Activated CD4-positive, alpha-beta T cell treated with anti-CD3 and anti-CD28 coated beads, Interleukin-2, amount 50 U/mL, for 16 hours (primary cell): ENCODE measurements at regions not wholly inside any gene's neighbourhood (a gene's known extent, or its start where the extent isn't known, plus 50 kb on each side); places are given as distances from the start of the nearest gene placed in this dataset.

Source experiments
- DNase-seq: peaks from one replicate; pipeline ENCODE4 v3.0.0-alpha.2; 2020

DNA sequence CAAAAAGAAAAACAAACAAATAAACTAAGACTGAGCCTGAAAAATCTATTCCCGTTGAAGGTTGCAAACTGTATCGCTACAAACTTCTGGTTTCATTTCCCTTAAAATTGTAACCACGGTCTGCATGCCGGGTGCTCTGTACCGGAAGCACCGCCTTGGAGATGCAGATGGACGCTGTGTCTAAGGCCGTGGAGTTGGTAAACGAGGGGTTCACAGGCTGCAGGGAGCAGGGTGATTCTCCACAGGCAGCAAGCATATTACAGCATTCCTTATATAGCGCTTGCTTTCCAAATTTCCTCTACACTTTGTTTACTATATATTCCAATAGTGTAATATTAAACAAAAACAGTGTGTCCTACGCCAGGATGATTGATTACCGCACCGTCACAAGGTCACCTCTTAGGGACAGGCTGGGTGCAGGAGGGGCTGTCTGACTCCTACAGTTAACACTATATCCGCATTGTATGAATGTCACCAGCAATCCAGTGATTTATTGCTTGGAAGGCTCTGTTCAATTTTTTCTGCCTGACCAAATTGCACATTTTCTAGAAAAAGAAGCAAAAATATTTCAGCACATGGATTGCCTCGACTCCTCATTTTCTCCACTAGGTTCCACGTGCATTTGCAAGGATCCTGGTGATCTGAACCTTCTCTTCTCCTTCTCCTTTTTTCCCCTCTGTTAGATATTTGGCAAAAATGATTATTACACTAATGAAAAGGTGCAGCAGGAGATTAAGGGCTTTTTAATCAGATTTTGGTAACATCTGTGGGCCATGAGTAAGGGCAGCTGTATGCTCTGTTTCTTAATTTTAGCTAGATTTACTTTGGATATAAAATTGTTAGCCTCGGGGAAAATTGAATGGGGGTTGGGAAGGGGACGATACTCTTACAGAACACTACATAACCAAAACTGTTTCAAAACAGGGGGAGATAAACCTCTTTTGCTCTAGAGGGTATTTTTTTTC lies 325.8 kb upstream of the MGMT start:
- no peak for DNase-seq

DNA sequence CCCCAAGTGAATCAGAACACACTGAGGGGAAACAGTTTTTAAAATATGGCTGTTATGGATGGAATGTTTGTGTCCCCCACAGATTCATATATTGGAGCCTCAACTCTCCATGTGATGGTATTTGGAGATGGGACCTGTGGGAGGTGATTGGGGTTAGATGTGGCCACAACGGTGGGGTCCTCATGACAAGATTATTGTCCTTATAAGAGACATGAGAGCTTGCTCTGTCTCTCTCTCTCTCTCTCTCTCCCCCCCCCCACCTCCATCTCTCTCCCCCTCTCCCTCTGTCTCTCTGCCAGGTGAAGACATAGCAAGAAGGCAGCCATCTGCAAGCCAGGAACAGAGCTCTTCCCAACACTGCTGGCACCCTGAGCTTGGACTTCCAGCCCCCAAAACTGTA lies 315.8 kb upstream of the MGMT start:
- DNase-seq: no peak

DNA sequence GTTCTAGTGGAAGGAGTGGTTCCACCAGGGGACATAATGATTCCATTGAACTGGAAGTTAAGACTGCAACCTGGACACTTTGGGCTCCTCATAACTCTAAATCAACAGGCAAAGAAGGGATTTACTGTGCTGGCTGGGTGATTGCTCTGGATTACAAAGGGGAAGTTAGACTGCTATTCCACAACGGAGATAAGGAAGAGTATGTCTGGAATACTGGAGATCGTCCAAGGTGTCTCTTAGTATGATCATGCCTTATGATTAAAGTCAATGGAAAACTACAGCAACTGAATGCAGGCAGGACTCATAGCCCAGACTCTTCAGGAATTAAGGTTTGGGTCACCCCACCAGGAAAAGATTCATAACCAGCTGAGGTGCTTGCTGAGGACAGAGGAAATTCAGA lies 310.6 kb upstream of the MGMT start:
- DNase-seq: no peak

DNA sequence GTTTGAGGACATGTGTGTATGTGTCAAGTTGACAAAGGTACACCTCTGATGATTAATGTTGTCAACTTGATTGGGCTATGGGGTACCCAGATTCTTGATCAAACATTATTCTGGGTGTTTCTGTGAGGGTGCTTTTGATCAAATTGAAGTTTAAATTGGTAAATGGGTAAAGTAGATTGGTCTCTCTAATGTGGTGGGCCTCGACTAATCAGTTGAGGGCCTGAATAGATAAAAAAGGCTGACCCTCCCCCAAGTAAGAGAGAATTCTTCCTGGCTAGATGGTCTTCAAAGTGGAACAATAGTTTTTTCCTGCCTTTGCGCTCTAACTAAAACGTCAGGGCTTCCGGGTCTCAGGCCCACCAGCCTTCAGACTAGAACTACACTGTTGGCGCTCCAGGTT lies 309.9 kb upstream of the MGMT start:
- no peak for DNase-seq

DNA sequence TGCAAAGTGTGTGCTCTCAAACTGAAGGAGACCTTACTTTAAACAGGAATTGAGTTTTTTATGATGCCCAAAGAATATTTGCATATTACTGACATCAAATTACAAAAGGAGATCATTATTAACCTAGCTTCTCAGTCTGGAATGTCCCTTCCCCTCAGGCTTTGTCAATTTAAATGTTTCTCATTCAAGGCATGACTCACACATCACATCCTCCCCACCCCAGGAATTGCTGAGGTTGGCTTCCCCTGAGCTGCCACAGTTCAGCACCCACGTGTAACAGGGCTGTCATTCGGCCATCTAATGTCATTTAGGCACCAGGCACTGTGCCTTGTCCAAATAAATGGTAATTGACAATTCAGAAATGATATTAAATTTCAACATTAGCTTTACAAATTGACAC lies 305.9 kb upstream of the MGMT start:
- peak; percentile 8 for DNase-seq

DNA sequence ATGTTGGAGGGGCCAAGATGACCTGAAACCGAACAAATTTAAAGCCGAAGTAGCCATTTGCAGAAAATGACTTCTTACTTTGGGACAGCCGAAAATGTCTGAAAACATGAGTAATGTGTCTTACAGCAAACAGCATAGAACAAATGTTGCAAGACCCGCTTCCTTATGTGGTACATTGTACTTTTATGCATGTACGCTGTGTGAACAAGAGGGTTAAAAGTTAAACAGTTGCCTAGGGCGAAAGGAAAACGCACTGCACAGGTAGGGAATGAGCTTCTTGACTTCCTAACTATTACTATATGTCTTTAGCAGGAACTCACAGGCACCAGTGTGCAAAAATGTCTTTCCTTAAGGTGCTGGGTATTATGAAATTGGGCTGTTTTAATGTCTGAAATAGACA lies 303.5 kb upstream of the MGMT start:
- DNase-seq: no peak

DNA sequence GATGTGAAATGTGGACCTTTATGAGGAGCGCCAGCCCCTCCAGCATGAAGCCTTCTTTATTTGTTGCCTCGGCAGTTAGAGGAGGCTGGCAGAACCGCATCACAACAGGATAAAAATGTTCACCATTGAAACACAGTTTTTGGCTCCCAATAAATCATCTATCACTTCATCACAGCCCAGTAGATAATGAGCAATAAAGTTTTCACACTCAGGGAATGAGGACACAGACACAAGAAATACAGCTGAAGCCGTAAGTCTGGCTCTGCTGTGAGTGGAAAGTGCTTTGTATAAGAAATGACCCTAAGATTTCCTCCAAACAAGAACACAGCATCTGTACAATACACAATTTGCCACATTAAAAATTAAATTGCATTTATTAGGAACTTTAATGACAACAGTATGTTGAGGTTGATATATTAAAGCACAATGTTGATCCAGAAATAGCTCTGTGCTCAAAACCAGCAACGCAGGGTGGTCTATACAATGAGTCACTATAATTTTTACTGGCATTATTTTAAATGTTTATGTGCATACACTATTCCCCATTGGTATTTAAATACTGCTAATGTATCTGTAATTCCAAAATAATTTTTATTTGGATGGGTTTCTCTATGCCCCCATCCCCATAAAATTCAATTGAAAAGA lies 301.8 kb upstream of the MGMT start:
- DNase-seq: no peak

DNA sequence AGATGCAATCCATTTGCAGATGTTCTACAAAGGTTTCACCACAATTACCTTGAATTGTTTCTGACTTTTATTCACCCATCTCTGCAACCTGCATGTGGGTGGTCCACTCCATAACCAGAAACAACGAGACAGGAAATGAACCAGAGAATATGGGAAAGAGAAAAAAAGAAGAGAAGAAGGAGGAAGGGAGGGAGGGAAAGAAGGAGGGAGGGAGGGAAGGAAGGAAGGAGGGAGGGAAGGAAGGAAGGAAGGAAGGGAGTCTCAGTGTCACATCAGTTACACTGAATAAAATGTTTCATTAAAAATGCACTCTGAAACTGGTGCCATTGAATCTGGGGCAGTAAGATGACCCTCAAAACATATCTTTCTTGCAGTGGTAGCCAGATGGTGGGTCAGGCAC lies 301.3 kb upstream of the MGMT start:
- DNase-seq: no peak

DNA sequence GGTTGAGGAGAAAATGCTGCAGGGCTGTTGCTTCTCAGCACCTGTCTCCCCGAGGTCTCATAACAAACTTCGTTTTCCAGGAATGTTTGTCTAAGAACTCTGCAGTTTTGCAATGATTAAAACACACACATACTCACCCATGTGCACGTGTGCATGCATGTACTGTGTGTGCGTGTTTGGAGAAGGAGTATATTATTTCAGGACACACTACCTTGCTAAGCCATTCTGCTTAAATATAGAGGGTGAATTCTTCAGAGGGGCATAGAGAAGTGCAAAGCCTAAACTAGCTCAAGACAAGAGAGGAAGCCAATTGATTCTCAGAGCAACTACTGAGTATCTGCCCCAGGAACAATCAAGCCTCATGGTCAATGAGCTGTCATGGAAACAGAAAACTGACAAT lies 298.4 kb upstream of the MGMT start:
- DNase-seq: no peak

DNA sequence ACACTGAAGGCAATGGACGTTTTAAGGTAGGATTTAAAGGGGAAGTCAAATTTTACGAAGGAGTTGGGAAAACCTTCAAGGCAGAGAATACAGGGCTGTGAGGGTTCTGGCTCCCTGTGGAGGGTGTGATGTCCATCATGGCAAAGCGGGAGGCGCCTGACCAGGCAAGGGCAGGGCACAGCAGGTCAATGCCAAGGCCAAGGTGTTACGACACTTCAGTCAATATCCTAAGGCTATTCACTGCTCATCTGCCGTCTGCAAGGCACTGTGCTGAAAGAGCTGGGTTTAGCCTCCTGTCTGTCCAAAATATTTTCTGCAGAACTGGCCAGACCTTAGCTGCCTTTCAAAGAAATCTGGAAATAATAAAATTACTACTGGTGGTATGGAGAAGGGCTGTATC lies 297.9 kb upstream of the MGMT start:
- no peak for DNase-seq

DNA sequence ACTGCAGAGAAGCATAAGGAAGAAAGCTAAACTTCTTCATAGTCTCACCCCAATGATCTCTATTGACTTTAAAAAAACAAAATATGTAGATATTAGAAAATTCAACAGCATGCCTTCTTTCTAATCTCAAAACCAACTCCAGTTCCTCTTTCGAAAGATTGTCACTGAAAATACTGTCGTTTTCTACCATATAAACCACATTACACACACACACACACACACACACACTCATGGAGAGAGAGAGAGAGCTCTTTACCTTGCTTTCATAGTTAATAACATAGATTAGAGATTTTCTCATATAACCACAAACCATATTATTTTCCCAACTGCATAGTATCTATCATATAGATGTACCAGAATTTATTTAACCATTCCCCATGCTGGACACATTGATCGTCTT lies 296.2 kb upstream of the MGMT start:
- DNase-seq: no peak

DNA sequence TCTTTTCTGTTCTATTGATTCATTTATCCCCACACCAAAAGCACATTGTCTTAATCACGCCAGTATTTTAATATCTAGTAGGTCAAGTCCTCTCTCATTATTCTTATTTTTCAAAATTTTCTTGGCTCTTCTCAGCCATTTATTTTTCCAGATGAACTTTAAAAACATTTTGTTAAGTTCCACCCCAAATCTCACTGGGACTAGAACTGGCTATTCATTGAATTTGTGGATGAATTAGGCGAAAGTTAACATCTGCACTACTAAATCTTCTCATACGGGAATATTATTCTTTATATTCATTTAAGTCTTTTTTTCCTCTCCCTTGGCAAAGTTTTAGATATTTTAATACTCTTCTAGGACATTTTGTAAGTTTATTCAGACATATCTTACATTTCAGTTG lies 295.2 kb upstream of the MGMT start:
- DNase-seq: no peak

DNA sequence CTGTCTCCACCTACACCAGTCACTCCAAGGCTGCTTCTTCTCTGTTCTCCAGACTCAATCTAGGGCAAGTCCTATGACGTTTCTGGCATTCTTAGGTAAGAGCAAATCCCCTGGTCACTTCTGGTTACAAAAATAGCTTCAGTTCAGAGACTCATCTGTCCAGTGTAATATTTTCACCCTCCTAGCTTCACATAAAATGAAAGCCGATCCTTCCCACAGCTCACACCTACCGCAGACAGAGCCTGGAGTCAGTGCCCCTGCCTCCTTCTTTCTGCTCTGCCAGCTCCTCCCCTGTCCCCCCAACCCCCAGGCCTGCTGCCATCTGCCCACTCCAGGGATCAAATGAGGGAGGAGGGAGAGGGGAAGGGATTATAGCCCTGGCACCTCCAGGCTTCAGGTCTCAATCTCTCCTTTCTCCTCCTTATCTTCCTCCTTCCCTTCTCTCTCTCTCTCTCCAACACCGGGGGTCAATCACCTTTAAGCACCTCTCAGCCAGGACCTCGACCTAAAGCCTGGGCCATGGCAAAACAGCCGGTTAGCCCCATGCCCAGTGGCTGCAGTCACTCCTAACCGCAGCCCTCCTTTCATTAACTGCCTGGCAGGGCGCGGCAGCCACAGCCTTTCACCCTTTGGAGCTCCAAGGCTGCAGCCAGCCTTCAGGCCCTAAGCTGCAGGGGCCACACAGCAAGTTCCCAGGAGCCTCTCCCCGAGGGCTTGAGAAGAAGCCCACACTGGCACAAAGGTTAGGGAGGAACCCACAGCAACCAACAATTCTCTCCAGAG lies 292.6 kb upstream of the MGMT start:
- DNase-seq: no peak

DNA sequence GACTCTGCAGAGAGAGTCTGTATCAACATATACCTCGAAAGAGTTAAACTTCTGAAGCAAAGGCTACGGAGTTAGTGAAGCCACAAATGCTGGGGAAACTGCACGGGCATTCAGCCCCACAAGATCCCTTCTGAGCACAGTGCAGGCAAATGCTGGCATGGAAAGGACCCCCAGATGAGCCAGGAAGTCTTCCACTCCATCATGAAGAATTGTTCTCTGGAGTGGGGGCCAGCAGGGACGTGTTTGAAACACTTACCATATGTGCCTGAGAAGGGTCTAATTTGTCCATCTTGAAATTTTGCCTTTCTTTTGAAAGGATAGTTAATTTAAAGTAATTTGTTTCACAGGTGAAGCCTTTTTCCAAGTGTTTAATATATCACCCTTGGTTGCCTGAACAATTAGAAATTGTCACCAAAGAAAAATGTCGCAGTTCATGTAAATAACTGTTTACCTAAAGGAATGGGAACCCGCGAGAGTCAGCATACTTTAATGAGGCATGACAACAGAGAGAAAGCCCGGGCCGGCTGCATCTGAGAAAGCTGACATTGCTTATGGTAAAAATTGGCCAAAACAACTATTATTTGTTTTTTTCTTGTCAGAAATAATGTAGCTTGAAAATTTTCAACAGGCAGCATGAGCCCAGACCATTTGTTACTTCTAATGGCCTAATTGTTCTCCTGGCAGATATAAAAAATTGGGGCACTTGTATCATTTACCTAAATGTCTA lies 287.6 kb upstream of the MGMT start:
- no peak for DNase-seq

DNA sequence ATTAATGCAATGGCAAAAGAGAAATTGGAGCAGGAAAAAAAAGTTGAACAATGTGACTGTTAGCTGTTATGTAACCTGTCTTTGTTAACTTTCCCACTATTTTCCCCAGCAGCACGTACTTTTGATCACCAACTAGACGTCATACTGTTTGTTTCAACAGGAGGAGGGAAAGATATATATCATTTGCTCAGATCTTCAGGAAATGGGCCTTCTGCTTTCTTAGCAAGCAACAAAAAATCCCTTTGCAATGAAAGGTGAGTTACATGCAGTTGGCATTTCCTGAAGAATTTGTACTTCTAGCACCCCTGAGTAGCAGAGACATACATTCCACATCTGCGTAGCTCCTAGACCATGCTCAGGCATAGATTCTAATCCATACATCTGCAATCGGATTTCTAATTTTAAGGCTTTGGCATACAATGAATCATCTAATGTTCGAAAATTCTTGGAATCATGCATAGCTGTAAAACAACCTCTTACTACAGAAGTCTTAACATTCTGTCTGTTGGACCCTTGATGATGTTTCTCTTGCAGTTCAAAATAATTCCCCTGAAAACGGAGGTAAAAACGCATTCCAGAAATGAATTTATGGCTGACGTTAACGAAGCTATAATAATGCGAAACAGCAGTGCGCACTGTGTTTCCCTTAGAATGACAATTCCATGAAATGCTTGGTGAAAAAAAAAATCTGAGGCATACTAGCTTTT lies 286.9 kb upstream of the MGMT start:
- DNase-seq: no peak

DNA sequence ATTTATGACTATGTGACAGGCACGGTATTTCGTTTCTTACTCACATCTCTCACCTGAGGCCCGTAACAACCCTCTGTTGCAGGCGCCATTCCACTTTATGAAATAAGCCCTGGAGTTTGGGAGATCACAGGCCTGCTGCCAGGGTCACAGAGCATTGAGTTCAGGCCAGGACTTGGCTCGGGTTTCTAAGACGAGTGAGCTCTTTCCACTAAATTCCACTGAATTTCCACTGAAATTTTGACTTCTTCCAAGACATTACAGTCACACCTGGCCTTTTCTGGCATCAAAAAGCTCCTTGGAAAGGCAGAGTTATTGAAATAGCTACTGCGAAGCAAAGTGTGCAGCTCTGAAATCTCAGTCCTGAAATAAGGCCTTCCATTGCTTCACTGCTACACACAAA lies 282.8 kb upstream of the MGMT start:
- no peak for DNase-seq

DNA sequence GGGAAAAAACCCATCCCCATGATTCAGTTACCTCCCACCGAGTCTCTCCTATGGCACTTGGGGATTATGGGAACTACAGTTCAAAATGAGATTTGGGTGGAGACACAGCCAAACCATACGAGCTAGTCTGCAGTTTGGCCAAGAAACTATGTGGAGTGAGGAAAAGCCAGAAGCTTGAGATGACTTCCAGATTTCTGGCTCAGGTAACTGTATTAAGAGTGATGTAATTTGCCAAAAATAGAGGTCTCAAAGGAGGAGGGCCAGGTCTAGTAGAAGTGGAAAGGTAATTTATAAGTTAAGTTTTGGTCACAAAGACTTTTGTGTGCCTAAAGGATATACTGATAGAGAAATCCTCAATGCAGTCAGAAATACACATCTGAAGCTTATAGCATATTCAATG lies 279.7 kb upstream of the MGMT start:
- DNase-seq: no peak

DNA sequence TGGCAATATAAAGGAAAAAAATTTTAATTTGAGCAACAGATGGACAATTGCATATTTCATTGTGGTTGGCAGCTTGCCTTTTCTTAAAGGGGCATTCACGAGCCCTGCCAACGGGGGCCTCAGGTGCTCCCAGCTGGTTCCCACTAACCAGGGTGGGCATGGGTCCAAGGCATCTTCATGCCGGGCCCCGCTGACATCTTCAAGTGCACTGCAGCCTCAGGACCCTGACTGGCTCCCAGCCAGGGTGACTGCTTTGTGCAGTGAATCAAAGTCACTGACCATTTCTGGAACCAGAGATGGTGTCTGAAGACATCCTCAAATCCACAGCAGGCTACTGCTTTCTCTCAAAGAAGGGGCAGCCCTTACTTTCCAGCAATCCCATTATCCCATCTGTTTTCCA lies 275.2 kb upstream of the MGMT start:
- DNase-seq: no peak

DNA sequence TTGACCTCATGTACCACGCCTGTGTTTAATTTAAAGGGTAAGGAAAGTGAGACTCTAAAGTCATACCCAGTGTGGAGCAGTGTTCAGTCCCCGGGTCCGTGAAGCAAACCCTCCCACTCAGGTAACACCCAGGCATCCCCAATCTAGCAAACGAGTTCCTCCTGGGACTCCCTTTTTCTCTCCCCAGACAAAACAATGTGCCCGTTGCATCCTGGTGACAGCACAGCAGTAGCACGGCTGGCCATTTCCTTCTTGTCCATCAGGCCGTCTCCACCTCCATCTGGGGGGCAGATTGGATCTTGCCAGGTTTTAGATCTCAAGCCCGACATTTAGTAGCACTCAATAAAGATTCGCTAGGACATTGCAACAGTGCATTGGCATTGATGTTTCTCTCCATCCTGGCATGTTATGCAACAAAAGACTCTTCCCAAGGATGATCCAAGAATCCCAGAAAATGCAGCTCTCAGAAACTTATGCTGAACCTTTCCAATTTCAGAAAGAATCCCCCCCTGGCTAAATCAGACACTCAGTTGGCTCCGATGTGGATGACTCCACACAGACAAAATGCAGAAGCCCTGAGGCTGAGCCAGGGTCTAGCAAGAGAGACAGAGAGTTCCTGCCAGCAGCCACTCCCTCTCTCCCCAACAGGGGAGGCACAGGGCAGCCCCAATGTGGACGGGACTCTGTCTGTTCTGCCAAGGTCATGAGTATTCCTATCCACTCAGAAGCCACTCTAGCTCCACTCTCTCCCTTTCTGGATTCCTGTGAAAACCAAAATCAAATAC lies 274.5 kb upstream of the MGMT start:
- no peak for DNase-seq

DNA sequence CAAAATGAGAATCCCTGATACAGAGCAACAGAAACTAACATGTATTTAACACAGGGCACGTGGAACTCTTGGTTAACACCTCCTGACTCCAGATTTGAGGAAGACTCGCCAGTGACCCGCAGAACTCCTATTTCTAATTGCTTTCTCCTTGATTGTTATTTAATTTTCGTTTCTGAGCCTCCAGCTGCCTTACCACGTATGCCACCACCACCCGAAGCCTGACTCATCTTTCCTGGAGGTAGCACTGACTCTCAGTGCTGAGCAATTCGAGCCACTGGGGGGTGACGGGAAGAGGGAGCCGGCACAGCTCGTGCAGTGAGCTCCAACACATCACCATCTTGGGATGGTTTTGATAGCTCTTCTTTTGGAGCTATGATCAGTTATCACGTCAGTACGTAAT lies 273.9 kb upstream of the MGMT start:
- DNase-seq: peak; percentile 1

DNA sequence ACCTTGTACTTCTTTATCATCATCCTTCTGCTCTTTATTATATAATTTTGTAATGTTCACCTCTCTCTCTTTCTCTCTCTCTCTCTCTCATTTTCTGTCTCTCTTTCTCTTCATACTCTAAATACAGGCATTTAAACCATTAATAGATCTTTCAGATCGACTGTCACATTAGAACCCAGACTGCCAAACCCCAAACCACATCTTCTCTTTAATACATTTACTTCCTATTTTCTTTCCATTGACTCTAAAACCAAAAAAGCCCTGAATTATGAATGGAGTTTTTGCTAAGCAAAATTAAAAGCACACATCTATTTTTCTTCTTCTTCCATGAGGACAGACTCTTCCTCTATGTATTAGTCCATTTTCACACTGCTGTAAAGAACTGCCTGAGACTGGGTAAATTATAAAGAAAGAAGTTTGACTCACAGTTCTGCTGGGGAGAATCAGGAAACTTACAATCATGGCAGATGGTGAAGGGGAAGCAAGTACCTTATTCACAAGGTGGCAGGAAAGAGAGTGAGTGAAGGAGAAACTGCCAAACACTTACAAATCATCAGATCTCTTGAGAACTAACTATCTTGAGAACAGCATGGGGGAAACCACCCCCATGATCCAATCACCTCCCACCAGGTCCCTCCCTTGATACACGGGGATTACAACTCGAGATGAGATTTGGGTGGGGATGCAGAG lies 272.7 kb upstream of the MGMT start:
- DNase-seq: no peak
